Body of pancreas (tissue), 4 donors: ENCODE measurements at regions not wholly inside any gene's neighbourhood (a gene's known extent, or its start where the extent isn't known, plus 50 kb on each side); places are given as distances from the start of the nearest gene placed in this dataset.

ENCODE experiments used
- POLR2A ChIP-seq, 3 donors: fragments of 450-650 bp; IDR thresholded peaks; one replicate each; pipeline ENCODE4 v1.6.1; 2016; ENCODE audit warnings: antibody characterized with exemption in 3 of 3, mild to moderate bottlenecking in 2 of 3
- TF ChIP-seq, protein P1 (sequence below), 7 experiments: fragments of 450-650 bp in 4 of 7; fragments of 200-600 bp in 3 of 7; sonication (generic) in 3 of 7; IDR thresholded peaks; one replicate each; pipeline ENCODE4 v1.5.1; 2016 to 2019; ENCODE audit warnings: antibody characterized with exemption in 7 of 7

DNA sequence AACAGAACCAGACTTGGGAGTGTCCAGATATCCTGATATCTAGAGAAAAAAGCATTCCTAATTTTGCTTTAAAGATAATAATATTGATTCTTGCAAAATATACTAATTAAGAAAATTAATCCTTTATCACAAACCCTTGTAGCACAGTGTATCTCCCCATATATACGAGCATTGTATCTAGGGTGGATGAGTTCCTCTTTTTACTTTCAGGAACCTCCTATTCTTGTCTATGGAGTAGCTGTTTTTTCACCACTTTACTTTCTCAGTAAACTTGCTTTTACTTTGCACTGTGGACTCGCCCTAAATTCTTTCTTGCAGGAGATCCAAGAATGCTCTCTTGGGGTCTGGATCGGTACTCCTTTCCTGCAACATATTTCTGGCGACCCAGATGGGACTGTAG lies 103.9 kb downstream of the GLUD2 start:
- TF ChIP-seq, protein P1, sequence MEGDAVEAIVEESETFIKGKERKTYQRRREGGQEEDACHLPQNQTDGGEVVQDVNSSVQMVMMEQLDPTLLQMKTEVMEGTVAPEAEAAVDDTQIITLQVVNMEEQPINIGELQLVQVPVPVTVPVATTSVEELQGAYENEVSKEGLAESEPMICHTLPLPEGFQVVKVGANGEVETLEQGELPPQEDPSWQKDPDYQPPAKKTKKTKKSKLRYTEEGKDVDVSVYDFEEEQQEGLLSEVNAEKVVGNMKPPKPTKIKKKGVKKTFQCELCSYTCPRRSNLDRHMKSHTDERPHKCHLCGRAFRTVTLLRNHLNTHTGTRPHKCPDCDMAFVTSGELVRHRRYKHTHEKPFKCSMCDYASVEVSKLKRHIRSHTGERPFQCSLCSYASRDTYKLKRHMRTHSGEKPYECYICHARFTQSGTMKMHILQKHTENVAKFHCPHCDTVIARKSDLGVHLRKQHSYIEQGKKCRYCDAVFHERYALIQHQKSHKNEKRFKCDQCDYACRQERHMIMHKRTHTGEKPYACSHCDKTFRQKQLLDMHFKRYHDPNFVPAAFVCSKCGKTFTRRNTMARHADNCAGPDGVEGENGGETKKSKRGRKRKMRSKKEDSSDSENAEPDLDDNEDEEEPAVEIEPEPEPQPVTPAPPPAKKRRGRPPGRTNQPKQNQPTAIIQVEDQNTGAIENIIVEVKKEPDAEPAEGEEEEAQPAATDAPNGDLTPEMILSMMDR (IDR thresholded peaks at IDR 0.05) = no peak
- no peak for TF ChIP-seq POLR2A (IDR thresholded peaks at IDR 0.05)
